SU-DHL-6 (cell line): ENCODE measurements at regions not wholly inside any gene's neighbourhood (a gene's known extent, or its start where the extent isn't known, plus 50 kb on each side); places are given as distances from the start of the nearest gene placed in this dataset.

Experiments used
- H2AFZ ChIP-seq: fragments of 200-600 bp; sonication (generic); 2 replicates; pipeline ENCODE4 v1.6.1; 2014; ENCODE audit warnings: low read depth, mild to moderate bottlenecking, moderate library complexity, mixed read lengths, antibody characterized with exemption, low read length; ENCODE audit not compliant: severe bottlenecking
- H3F3A ChIP-seq: fragments of 200-600 bp; shearing (Covaris generic); 2 replicates; pipeline ENCODE4 v1.6.0; 2016; ENCODE audit warnings: antibody characterized with exemption, mild to moderate bottlenecking; ENCODE audit not compliant: insufficient read depth
- H3K27ac ChIP-seq: fragments of 200-600 bp; sonication (generic); 2 replicates; pipeline ENCODE4 v1.5.1; 2016; ENCODE audit warnings: low read depth, mild to moderate bottlenecking, low read length, moderate library complexity, mixed read lengths
- H3K27me3 ChIP-seq: fragments of 200-600 bp; sonication (generic), shearing (Covaris generic); 2 replicates; pipeline ENCODE4 v1.6.0; 2014; ENCODE audit warnings: mild to moderate bottlenecking, low read length
- H3K36me3 ChIP-seq: fragments of 200-600 bp; sonication (generic); 2 replicates; pipeline ENCODE4 v1.6.1; 2014; ENCODE audit warnings: mild to moderate bottlenecking, low read length, mixed read lengths
- H3K4me2 ChIP-seq: fragments of 300-600, 200-600 bp; shearing (Covaris generic), sonication (generic); 2 replicates; pipeline ENCODE4 v1.6.0; 2014; ENCODE audit warnings: low read length, low read depth, mild to moderate bottlenecking; ENCODE audit not compliant: poor library complexity, severe bottlenecking
- H3K4me3 ChIP-seq: fragments of 200-600 bp; sonication (generic); 2 replicates; pipeline ENCODE4 v1.5.1; 2014; ENCODE audit warnings: antibody characterized with exemption, low read length, mild to moderate bottlenecking, mixed read lengths; ENCODE audit not compliant: insufficient read depth, poor library complexity, severe bottlenecking
- H3K79me2 ChIP-seq: fragments of 200-600 bp; sonication (generic); 2 replicates; pipeline ENCODE4 v1.6.1; 2014; ENCODE audit warnings: mild to moderate bottlenecking, low read length, moderate library complexity; ENCODE audit not compliant: insufficient read depth
- H3K9ac ChIP-seq: fragments of 200-600 bp; sonication (generic); 2 replicates; pipeline ENCODE4 v1.7.0; 2014; ENCODE audit warnings: mild to moderate bottlenecking, low read length
- H3K9me2 ChIP-seq: fragments of 200-600 bp; sonication (generic); replicated peaks from 2 replicates; pipeline ENCODE4 v1.6.1; 2014; ENCODE audit warnings: low read length; ENCODE audit not compliant: insufficient read depth
- H3K9me3 ChIP-seq: fragments of 200-600 bp; sonication (generic); 2 replicates; pipeline ENCODE4 v1.6.1; 2014; ENCODE audit warnings: low read length, mixed read lengths; ENCODE audit not compliant: insufficient read depth
- H4K20me1 ChIP-seq: fragments of 200-600 bp; sonication (generic); 2 replicates; pipeline ENCODE4 v1.6.1; 2014; ENCODE audit warnings: low read depth, mild to moderate bottlenecking, antibody characterized with exemption, low read length, moderate library complexity, mixed read lengths
- CTCF ChIP-seq: fragments of 200-600 bp; sonication (generic); IDR thresholded peaks from one replicate; pipeline ENCODE4 v1.5.1; 2017; ENCODE audit warnings: antibody characterized with exemption, mild to moderate bottlenecking, low read length, moderate library complexity; ENCODE audit not compliant: insufficient read depth, poor library complexity, severe bottlenecking
- EZH2phosphoT487 ChIP-seq: fragments of 200-600 bp; sonication (generic), shearing (Covaris generic); conservative IDR thresholded peaks from 2 replicates; pipeline ENCODE4 v1.6.1; 2018; ENCODE audit warnings: mild to moderate bottlenecking, antibody characterized with exemption, low read length, moderate library complexity, mixed read lengths

GRCh38 chr5:30000231-30000630, 1193.3 kb upstream of the CDH6 start:
- Histone ChIP-seq H3K4me2 (no peak overlapping the region), H3K4me3 (no peak overlapping the region), H3K9ac (no peak overlapping the region), H3K9me2 (no peaks in the 10 kb centered on the region), H3K9me3 (no peaks in the 10 kb centered on the region), H3K36me3 (no peaks in the 10 kb centered on the region), H3K27me3 (no peaks in the 10 kb centered on the region), H3K27ac (no peak overlapping the region), H3F3A (no peaks in the 10 kb centered on the region), H2AFZ (no peak overlapping the region), H4K20me1 (no peaks in the 10 kb centered on the region), H3K79me2 (no peaks in the 10 kb centered on the region)
- TF ChIP-seq CTCF (no peak), EZH2phosphoT487 (no peak)

DNA sequence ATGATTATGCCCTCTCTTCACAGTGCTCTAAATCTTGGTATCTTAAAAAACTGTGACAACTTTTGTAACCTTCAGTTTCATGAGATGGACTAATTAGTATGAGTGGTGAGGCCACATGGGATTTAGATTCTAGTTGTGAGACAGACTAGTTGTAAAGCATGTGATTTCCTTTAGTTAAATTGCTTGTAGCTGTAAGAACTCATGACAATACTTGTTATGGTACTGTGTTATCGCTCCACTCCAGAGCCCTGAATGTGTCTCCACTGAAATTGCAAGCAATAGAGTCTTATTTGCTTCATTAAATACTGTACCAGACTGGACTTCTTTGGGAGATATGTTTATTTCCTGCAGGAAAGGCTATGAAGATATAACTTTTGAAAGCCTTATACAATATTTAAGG, 1198.3 kb upstream of the CDH6 start:
- TF ChIP-seq CTCF, result no peak
- TF ChIP-seq EZH2phosphoT487, result no peak
- no peaks in the 10 kb centered on the region for H3K9me3 ChIP-seq

DNA sequence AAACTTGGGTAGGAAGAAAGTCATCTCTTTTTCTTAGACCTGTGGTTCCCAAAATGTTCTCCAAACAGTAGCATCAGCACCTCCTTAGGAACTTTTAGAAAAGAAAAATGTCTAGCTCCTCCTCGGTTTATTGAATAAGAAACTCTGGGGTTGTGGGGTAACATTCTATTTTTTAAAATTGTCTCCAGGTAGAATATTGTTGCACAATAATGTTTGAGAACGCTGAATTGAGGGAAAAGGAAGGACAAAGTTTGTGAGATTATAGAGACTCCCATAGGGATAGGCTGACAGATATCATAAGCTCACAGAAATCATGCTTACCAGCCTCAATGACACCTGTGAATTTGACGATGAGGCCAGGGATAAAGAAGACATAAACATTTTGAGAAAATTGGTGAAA, 1199.0 kb upstream of the CDH6 start:
- no peak for TF ChIP-seq CTCF
- no peak for TF ChIP-seq EZH2phosphoT487
- H3K36me3 ChIP-seq, result no peaks in the 10 kb centered on the region

More for the DNA sequence above, 1198.3 kb upstream of the CDH6 start:
- no peaks in the 10 kb centered on the region for H3F3A ChIP-seq
- no peaks in the 10 kb centered on the region for H3K27me3 ChIP-seq
- no peaks in the 10 kb centered on the region for H3K9me2 ChIP-seq
- no peaks in the 10 kb centered on the region for H4K20me1 ChIP-seq
- H3K79me2 ChIP-seq, result no peaks in the 10 kb centered on the region
- H3K9ac ChIP-seq, result no peak overlapping the region
- H3K36me3 ChIP-seq, result no peaks in the 10 kb centered on the region
- no peak overlapping the region for H3K4me3 ChIP-seq
- H3K27ac ChIP-seq, result no peak overlapping the region
- H3K4me2 ChIP-seq, result no peak overlapping the region
- H2AFZ ChIP-seq, result no peak overlapping the region

GRCh38 chr5:29993286-29993685, 1200.2 kb upstream of the CDH6 start:
- no peaks in the 10 kb centered on the region for H4K20me1 ChIP-seq
- H3K79me2 ChIP-seq, result no peaks in the 10 kb centered on the region
- no peaks in the 10 kb centered on the region for H3F3A ChIP-seq
- TF ChIP-seq CTCF (no peak), EZH2phosphoT487 (no peak)
- no peaks in the 10 kb centered on the region for H3K27me3 ChIP-seq
- H3K9me3 ChIP-seq, result no peaks in the 10 kb centered on the region; the same call in 1 of the 2 replicates
- H3K4me2 ChIP-seq, result no peak overlapping the region
- H3K27ac ChIP-seq, result no peak overlapping the region
- no peak overlapping the region for H2AFZ ChIP-seq
- H3K36me3 ChIP-seq, result no peaks in the 10 kb centered on the region
- H3K9ac ChIP-seq, result no peak overlapping the region
- no peak overlapping the region for H3K4me3 ChIP-seq
- H3K9me2 ChIP-seq, result no peaks in the 10 kb centered on the region

More for the DNA sequence above, 1199.0 kb upstream of the CDH6 start:
- Histone ChIP-seq H4K20me1 (no peaks in the 10 kb centered on the region), H3K9me2 (no peaks in the 10 kb centered on the region), H3K27me3 (no peaks in the 10 kb centered on the region), H2AFZ (no peak overlapping the region), H3K79me2 (no peaks in the 10 kb centered on the region), H3K9ac (no peak overlapping the region), H3K4me2 (no peak overlapping the region), H3K4me3 (no peak overlapping the region), H3K27ac (no peak overlapping the region), H3K9me3 (no peaks in the 10 kb centered on the region), H3F3A (no peaks in the 10 kb centered on the region)
